Stimulated activated CD4-positive, alpha-beta T cell treated with anti-CD3 and anti-CD28 coated beads, TNF-alpha, amount 100 ng/mL, for 24 hours (primary cell): ENCODE measurements at regions not wholly inside any gene's neighbourhood (a gene's known extent, or its start where the extent isn't known, plus 50 kb on each side); places are given as distances from the start of the nearest gene placed in this dataset.
A peak's percentile ranks its signal among the peaks of the same experiment; 100 is the strongest.
"Not testable (repeated sequence)": the region's sequence is repeated elsewhere in the genome, so short reads cannot be mapped to it uniquely, and the experiment has no call there.

Source experiments
- DNase-seq, 3 experiments: peaks; one replicate each; pipeline ENCODE4 v3.0.0-alpha.2; 2020; ENCODE audit warnings: low read depth in 3 of 3

DNA sequence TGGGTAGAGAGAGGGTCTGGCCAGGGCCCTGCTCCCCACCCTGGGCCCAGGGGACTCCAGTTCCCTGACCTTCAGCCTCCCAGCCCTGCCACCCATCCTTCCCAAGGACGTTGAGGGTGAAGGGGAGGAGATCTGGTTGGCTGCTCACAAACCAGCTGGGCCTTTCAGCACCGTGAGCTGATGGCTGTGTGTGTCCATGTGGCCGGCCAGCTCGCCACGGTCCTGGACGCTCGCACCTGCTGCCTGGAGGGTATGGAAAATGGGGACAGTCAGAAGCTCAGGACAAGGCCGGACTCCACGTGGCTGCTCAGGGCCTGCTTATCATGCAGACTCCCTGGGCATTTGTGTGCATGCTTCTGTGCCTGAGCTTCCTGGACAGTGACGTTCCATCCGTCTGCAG, 110.3 kb downstream of the NPIPB11 start:
- not testable (repeated sequence) for DNase-seq

DNA sequence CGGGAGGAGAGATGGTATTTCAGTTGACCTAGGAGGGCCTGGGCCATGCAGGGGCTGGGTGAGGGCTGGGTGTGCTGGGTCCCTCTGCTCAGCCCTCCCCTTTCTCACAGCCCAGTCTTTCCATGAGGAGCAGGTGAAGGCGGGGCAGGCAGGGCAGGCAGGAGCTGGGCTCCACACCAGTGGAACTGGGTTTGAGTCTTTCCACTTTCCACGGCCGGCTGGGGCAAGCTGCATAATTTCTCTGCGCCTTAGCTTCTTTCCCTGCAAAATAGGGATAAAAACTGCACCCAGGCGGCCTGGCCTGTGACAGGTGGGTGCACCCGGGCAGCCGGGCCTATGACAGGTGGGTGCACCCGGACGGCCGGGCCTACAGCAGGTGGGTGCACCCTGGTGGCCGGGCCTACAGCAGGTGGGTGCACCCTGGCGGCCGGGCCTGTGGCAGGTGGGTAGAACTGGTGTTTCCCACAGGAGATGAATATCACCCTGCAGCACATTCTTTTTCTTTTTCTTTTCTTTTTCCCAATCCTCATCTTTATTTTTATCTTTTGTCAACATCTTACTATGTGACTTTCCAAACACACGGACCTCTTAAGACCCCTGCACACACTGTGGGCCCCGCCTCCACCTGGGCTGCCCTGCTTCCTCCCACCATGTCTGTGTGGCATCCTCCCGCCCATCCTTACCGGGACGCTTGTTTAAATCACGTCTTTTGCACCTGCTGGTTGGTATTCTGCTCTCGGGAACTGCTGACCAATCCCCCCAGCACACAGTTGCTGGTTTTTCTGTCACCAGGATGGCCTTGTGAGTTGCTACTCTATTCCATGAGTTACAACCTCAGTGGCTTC, 111.3 kb downstream of the NPIPB11 start:
- not testable (repeated sequence) for DNase-seq

DNA sequence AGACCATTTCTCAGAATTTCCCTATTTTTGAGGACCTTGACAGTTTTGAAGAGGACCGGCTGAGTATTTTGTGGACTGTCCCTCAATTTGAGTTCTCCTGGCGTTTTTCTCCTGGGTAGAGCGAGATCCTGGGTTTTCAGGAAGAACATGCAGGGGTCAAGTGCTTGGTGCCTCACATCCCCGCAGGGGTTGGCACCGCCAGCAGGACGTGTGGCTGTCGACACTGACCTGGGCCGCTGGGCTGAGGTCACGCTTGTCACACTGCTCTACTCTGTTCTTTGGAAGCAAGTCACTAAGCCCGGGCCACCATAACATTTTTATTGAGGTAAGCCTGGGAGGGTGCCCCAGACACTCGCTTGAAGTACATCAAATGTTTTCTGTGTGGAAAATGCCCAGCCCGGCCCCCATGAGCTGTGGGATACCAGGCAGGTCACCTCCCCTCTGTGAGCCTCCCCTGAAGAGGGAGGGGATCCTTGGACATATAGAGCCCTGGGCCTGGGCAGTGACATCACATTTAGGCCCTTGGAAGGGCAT, 112.0 kb downstream of the NPIPB11 start:
- DNase-seq: not testable (repeated sequence)

DNA sequence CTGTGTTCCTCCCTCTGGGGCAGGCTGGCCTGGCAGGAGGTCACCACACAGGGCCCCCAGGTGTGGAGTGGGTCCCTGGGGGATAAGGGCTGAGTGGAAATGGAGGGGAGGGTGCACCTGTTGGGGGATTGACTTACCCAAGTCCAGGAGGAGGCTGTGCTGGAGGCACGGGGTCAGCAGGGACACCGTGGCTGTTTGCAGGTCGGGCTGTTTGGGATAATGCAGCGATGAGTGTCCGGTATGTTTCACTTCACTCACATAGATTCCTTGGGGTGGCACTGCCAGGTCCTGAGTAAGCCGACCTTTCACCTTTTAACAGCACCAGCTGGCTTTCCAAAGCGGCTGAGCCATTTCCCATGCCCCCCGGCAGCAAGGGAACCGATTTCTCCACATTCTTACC, 113.0 kb downstream of the NPIPB11 start:
- not testable (repeated sequence) for DNase-seq

DNA sequence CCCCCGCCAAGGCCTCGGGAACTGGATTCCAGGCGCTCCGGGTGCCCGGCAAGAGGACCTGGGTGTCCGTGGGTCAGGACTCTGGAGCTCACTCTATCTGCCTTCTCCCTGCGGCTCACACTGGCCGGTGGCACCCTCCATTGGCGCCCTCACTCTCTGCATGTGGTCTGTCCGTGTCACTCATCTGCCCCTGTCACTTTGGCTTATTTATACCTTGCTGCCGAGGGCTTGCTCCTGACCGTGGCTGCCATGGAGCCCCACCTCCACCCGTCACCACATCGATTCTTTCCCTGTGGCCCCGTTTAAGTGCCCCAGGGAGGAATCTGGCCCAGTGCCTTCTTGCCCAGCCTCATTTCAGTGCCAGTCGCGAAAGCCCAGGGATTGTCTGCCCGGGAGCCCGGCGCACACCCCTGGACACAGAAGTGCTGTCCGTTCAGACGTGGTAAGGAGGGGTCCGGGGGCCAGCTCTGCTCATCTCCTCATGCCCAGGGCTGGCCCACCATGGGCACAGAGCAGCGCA, 113.5 kb downstream of the NPIPB11 start:
- DNase-seq: not testable (repeated sequence)

DNA sequence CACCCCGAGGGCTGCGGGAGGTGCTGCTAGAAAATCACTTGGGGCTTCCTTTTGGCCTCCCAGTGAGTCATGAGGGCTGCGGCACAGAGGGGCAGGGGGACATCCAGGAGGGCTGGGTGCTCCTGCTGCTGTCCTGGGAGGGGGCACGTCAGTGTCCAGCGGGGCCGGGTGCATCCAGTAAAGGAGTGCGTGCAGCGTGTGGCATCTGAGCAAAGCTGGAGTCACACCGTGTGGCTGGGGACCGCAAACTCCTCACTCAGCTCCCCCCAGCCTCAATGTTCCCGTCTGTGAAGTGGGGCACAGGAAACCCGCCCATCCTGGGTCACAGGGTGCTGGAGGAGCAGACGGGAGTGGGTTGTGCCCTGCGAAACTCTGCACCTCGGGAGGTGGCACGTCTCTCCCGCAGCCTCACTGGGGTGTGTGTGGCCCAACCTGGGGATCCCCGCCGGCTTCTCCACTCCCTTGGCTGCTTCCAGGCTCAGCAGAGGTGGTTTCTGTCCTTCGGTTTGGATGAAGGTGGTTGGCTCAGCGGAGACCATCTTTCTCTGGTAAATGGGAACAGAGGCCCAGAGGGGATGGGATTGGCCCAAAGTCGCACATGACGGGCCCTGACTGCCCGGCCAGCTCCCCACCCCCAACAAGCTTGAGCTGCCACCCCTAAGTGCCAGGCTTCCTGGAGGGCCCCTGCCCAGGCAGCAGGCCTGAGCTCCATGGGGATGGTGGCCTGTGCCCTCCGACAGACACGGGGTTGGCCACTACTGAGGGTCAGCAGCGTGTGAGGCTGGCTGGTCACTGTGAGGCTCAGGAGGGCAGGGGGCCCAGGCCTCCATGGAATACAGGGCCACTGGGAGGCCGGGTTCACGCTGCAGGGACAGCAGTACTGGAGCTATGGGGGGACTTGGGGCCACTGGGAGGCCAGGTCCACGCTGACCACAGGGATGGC, 114.9 kb downstream of the NPIPB11 start:
- not testable (repeated sequence) for DNase-seq

DNA sequence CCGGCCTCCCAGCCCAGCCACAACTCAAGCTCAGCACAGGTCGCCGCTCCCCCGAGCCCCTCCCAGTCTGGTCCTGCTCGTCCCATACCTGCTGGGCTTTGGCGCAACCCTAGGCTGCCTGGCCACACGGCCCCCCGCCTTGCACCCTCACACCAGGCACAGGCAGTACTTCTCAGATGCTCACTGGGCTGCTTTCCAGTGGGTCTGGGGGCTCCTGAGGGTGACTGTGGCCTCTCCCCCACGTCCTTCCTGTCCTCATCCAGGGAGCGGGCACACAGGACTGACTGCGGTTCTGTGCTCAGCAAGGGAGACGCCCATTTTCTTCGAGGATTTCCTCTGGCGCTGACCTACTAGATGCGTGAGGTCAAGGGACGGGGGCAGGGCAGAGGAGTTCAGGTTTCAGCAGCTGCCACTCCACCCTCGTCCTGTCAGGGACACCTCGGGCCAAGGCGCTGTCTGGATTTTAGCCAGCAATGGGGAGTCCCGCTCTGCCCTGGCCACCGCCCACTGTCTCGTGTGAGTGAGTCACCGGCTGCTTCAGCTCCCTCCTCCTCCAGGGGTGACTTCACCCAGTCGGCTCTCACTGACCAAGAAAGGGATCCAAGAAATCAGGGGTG, 115.8 kb downstream of the NPIPB11 start:
- DNase-seq: peak; percentile 21 to 57 (median 22)

DNA sequence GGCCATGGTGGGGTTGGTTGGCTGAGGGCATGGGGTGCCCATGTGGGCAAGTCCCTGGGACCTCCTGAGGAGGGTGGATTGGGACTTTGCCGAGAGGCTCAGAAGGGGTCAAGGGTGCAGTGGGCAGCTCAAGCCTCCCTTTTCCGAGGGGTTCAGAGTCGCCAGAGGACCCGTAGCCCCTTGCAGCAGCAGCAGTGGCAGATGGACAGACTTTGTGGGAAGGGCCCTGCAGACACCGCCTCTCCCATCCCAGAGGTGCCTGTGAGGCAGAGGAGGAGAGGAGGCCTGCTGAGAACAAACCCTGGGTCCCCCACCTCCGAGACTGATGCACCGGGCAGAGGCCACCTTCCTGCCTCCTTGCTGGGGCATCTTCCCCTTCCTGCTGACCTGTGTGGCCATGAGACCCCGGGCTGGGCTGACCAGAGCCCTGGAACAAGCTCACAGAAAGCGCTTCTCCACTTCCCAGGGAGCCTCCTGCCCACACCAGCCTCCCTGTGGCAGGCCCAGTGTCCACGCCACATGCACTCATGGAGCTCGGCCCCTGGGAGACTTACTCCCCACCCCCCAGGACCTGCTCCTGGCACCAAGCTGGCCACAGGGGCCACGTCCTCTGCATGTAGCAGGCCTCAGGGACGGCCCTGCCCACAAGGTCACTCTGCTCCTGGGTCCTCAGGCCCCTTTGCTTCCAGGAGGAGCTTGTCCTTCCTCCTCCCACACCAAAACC, 116.8 kb downstream of the NPIPB11 start:
- not testable (repeated sequence) for DNase-seq

DNA sequence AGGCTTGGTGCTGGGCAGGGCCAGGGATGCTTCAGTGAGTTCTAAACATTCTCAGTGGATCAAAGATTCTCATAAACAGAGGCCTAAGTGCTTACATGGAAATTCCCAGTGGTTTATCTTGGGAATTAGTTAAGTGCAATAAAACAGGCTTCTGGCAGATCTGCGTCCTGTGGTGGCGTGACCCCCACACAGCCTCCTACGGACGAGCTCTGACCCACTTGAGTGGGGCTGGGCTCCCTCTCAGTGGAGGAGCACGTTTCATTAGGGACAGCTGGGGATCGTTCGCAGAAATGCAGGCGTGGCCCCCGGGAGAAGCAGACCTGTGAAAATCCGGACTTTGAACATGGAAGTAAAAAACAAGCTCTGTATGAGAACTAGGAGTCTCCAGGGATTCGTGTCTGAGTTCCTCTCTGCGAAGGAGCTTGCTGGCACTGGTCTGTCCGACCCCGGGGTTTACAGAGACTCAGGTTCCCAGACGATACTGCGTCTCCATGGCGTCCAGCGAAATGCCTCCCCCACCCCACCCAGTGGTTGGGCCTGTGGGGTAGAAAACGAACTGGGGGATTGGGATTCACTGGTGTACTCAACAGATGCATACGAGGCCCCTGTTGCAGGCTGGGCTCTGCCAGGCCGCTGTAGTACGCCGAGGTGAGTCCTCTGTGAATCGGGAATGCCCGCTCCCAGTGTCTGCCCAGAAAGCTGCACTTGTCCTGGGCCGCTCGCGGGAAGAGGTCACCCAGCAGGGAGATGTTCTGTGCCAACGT, 117.6 kb downstream of the NPIPB11 start:
- DNase-seq: not testable (repeated sequence)

DNA sequence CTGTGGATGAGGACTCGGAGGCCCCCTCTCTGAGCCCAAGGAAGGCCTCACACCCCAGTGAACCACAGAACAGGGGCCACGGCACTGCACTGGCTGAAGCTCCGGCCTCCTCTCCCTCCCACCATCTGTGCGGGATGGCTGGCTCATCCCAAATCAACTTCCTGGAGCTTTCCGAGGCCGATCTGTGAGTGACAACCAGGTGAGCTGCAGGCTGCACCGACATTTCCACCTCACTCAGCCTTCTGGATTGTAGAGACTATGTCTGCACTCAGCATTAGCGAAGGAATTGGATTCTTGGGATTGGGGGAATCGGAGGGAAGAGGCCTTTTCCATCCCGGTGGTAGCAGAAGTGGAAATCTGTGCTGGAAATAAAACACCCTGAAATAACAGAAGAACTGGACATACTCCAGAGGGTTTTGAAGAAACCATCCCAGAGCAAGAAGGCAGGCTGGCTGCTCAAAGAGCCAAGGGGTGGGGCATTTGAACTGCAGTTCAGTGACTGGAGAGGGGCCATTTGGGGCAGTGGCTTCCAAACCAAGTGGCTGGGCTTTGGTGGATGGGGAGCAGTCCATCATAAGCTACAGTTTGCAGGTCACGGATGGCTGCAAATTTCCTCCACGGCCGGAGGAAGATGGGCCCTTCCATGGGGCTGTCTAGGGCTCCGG, 118.5 kb downstream of the NPIPB11 start:
- DNase-seq: not testable (repeated sequence)

DNA sequence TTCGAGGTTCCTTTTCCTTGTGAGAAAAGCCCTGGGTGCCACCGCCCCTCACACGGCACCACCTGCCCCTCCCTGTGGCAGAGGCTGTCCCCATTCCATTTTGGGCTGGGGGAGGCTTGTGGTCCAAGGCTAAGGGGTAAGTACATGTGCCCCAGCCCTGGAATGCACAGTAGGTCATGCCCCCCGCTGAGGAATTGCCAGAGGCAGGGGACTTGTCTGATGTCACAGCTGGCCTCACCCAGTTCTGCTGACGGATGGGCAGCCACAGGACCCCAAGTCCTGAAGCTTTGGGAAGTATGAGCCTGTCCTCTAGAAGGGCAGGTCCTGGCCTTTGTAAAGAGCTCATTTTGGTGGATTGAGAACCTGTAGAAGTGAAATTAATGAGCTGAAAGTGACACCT, 119.3 kb downstream of the NPIPB11 start:
- not testable (repeated sequence) for DNase-seq

DNA sequence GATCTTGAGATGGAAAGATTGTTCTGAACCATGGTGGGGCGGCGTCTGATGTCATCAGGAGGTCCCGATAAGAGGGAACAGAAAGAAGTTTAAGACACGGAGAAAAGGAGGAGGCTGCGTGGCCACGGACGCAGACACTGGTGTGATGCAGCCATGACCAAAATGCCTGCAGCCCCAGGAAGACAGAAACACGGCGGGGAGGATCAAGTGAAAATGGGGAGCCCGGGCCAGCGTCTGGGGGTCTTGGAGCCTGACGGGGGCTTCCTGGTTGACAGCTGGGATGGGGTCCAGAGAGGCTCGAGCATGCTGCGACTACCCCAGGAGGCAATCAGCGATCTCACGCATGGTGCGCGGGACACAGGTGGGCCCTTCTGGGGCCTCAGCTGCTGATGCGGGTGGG, 119.7 kb downstream of the NPIPB11 start:
- not testable (repeated sequence) for DNase-seq

DNA sequence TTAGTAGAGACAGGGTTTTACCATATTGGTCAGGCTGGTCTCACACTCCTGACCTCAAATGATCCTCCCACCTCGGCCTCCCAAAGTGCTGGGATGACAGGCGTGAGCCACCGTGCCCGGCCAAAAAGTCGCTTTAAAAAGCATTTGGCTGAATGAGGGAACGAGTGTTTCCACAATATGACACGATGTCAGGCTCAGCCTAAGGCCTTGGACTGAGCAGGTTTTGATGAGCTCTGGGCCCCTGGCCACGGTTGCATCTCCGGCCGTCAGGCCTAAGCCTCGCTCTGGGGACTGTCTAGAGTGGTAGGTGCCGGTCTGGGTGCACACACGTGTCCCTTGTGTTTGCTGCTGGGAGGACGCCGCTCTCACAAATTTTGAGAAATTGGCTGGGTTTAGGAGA, 120.3 kb downstream of the NPIPB11 start:
- not testable (repeated sequence) for DNase-seq

DNA sequence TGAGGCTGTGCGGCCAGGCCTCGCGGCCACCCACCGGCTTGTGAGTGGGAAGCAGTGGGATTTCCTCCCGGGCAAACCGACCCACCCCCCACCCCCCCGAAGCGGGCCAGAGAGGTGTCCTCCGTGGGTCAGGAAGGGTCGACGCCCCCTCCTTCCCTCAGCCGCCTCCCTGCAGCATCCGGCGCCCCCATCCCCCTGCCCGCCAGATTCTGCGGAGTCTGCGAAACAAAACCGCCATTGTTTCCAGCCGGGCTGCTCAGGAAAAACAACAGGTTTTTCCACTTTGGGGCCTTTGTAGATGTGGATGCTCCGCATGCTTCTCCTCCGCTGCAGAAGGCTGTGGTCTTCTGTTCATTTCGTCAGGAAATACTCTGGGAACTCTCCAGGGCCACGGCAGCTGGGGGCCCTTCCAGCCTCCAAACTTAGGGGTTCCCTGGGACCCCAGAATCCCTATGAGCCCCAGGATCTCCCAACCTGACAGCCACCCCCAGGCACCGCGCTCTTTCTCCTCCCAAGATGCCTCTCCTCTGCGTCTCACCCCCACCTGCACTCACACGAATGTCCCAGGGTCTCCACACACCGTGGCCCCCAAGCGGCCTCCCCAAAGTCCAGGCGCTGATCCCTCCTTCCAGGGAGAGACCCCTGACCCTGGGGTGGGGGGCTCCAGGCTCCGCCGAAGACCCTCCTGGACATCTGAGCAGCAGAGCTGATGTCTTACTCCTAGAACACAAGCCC, 121.2 kb downstream of the NPIPB11 start:
- DNase-seq: not testable (repeated sequence)

DNA sequence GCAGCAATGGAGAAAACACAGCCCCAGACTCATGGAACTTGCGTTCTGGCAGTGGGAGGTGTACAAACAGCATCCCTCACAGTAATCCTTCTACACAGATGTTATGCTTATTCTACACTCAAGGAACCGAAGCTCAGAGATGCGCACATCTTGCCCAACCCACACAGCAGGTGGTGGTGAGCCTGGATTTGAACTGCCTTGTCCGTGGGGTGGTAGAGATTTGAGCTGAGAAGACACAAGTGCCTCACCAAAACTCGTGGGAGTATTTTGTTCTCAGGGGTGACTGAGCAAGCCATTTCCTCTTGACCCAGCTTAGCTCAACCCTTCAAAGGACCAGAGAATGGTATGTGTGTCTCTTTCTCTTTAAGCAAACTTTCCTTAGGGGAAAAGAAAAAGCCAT, 121.8 kb downstream of the NPIPB11 start:
- not testable (repeated sequence) for DNase-seq

DNA sequence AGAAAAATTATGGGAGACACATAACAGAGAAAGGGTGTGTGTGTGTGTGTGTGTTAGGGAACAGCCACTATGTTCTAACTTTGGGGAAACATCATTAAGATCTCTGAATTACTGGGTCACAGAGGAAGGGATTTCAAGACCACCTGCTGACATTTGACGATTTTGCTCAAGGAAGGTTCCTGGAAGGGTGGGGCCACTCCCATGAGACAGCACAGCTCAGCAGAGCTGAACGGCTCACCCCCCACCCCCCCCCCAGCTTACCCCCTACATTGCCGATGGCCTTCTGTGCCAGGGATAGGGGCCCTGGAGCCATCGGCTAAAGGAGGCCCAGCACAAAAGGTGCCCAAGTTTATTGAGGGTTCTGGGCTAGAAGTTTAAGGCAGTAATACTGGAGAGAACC, 122.4 kb downstream of the NPIPB11 start:
- not testable (repeated sequence) for DNase-seq

DNA sequence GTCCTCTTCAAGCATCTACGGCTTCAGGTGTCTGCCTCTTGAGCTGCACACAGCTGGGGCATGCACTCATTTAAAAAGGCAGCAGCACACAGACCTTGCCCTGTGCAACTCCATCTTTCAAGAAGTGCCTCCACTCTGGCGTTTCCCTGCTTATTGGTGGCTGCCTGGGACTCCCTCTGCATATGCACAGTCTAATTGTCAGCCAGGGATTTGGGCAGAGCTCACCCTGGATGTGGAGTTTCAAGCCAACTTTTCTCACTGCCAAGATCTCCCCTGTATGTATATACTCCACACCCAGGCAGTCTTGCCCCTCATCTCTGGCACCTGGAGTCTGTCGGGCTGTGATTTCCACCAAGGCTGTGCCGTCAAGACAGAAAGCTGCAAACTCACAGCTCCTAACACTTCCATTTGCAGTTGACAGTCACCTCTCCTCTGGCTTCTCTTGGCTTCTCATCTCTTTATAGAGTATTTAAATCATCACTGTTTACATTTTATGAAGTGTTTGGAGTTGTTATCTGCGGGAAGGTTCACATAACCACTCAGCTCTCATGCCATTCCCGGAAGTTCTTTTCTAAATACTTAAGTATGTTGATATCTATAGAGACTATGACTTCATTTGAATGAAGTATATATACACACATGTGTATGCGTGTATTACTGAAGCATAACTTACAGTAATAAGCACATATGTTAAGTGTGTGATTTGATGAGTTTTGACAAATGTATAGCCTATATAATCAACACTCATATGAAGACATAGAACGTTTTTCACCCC, 128.2 kb downstream of the NPIPB11 start:
- DNase-seq: not testable (repeated sequence)

DNA sequence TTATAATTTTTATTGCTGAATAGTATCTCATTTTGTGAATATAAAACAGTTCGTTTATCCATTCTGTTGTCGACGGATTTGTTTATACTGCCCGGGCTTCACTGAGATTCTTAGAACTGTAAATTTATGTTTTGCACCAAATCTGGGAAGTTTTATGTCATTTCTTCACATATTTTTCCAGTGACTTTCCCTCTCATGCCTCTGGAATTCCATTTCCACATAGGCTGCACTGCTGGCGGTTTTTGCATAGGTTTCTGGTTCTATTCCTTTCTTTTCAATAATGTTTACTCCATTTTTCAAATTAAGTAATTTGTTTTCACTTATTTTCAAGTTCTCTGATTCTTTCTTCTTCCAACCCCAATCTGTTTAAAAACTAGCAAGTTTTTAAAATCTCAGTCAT, 130.1 kb downstream of the NPIPB11 start:
- DNase-seq: not testable (repeated sequence)
